GM12864 (cell line): ENCODE measurements at regions not wholly inside any gene's neighbourhood (a gene's known extent, or its start where the extent isn't known, plus 50 kb on each side); places are given as distances from the start of the nearest gene placed in this dataset.

ENCODE experiments used
- DNase-seq: peaks from one replicate; pipeline ENCODE4 v3.0.0-alpha.2; 2011; ENCODE audit warnings: low read depth
- H3K4me3 ChIP-seq: 2 replicates; pipeline ENCODE4 v1.5.1; 2011; ENCODE audit warnings: mild to moderate bottlenecking, low read depth, low read length, control low read depth
- TF ChIP-seq, protein P1 (sequence below): IDR thresholded peaks from 2 replicates; pipeline ENCODE4 v1.5.1; 2011; ENCODE audit warnings: low read depth, mild to moderate bottlenecking, moderate library complexity, low read length, control low read depth, inconsistent platforms; ENCODE audit errors: missing control alignments

GRCh38 chr12:116370004-116370404, 92.5 kb upstream of the MED13L start:
- no peak overlapping the region for H3K4me3 ChIP-seq
- no peak for DNase-seq
- TF ChIP-seq, protein P1, sequence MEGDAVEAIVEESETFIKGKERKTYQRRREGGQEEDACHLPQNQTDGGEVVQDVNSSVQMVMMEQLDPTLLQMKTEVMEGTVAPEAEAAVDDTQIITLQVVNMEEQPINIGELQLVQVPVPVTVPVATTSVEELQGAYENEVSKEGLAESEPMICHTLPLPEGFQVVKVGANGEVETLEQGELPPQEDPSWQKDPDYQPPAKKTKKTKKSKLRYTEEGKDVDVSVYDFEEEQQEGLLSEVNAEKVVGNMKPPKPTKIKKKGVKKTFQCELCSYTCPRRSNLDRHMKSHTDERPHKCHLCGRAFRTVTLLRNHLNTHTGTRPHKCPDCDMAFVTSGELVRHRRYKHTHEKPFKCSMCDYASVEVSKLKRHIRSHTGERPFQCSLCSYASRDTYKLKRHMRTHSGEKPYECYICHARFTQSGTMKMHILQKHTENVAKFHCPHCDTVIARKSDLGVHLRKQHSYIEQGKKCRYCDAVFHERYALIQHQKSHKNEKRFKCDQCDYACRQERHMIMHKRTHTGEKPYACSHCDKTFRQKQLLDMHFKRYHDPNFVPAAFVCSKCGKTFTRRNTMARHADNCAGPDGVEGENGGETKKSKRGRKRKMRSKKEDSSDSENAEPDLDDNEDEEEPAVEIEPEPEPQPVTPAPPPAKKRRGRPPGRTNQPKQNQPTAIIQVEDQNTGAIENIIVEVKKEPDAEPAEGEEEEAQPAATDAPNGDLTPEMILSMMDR = no peak

DNA sequence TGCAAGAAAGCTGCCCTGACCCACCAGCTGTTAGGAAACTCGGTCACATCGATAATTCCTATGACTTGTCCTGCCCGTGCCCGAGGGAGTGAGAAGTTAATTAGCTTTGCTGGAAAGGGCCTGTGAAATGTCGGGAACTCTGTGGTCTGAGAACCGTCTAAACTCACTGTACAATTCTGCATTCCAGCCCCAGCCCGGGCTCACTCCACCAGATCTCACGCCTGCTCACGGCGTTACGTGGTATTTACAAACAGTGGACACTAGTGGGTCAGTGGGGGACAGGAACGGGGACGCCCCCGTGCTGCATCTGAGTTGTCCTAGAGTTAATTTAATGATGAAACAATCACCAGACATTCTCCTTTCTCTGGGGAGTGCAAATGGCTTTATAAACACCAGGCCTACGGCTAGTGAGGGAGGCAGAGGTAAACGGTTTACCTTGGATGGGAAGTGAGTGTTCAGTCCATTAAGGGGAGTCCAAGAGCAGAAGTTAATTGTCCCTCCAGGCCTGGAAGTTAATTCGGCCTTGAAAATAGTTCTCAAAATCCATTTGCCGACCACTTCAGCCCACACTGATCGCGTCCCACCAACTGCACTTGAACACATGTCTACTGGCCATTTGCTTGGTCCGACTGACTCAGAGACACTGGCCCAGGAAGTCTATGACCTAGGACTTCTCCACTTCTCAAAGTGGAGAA, 93.5 kb upstream of the MED13L start:
- no peak for DNase-seq
- H3K4me3 ChIP-seq = no peak overlapping the region
- TF ChIP-seq, protein P1 = no peak

- no peak for DNase-seq
- TF ChIP-seq, protein P1 = no peak
- no peak overlapping the region for H3K4me3 ChIP-seq
These were observed 95.3 kb upstream of the MED13L start for GRCh38 chr12:116372815-116373214.

- TF ChIP-seq, protein P1 = no peak
- DNase-seq = no peak
- H3K4me3 ChIP-seq = no peak overlapping the region
These were observed 96.2 kb upstream of the MED13L start for GRCh38 chr12:116373572-116374206.

GRCh38 chr12:116374207-116374606, 96.7 kb upstream of the MED13L start:
- DNase-seq = no peak
- no peak overlapping the region for H3K4me3 ChIP-seq
- TF ChIP-seq, protein P1 = no peak

GRCh38 chr12:116375278-116375842, 97.9 kb upstream of the MED13L start:
- no peak for DNase-seq
- no peak overlapping the region for H3K4me3 ChIP-seq
- TF ChIP-seq, protein P1 = no peak
